GM12892 (cell line): ENCODE measurements at regions not wholly inside any gene's neighbourhood (a gene's known extent, or its start where the extent isn't known, plus 50 kb on each side); places are given as distances from the start of the nearest gene placed in this dataset.

Experiments
- DNase-seq: peaks from one replicate; pipeline ENCODE4 v3.0.0; 2011; ENCODE audit not compliant: insufficient read length
- FAIRE-seq: peaks from 2 replicates; lab custom pipeline; 2011; peaks lifted over from hg19 to GRCh38; lab: Jason Lieb, UNC
- POLR2A ChIP-seq: IDR thresholded peaks from 2 replicates; pipeline ENCODE4 v1.6.1; 2011; ENCODE audit warnings: low read depth, low read length, control low read depth
- POLR2AphosphoS5 ChIP-seq: IDR thresholded peaks from 2 replicates; pipeline ENCODE4 v1.6.1; 2011; ENCODE audit warnings: low read depth, low read length, control low read depth
- TAF1 ChIP-seq: IDR thresholded peaks from 2 replicates; pipeline ENCODE4 v1.6.1; 2011; ENCODE audit warnings: low read depth, mild to moderate bottlenecking, control low read depth, low read length, borderline replicate concordance

GRCh38 chr6:14439419-14439818, 321.8 kb downstream of the CD83 start:
- no peak for TF ChIP-seq TAF1
- no peak for TF ChIP-seq POLR2A
- TF ChIP-seq POLR2AphosphoS5: no peak
- DNase-seq (no peak), FAIRE-seq (no peak)

GRCh38 chr6:14440215-14440910, 322.8 kb downstream of the CD83 start:
- no peak for TF ChIP-seq POLR2A
- no peak for TF ChIP-seq TAF1
- TF ChIP-seq POLR2AphosphoS5: no peak
- no peak for FAIRE-seq
- DNase-seq: no peak

GRCh38 chr6:14440940-14441781, 323.6 kb downstream of the CD83 start:
- no peak for FAIRE-seq
- DNase-seq: no peak
- TF ChIP-seq TAF1 (no peak), POLR2AphosphoS5 (no peak), POLR2A (no peak)

- FAIRE-seq: no peak
Measured at GRCh38 chr6:14442242-14442641, 324.7 kb downstream of the CD83 start.

GRCh38 chr6:14443629-14444268, 326.2 kb downstream of the CD83 start:
- TF ChIP-seq POLR2AphosphoS5: no peak
- TF ChIP-seq POLR2A: no peak
- no peak for TF ChIP-seq TAF1
- DNase-seq: no peak
- no peak for FAIRE-seq

More at GRCh38 chr6:14442242-14442641, 324.7 kb downstream of the CD83 start:
- DNase-seq: no peak
- TF ChIP-seq POLR2A: no peak
- TF ChIP-seq POLR2AphosphoS5: no peak

GRCh38 chr6:14444295-14444972, 326.9 kb downstream of the CD83 start:
- TF ChIP-seq POLR2AphosphoS5: no peak
- TF ChIP-seq TAF1: no peak
- no peak for TF ChIP-seq POLR2A
- DNase-seq: no peak
- FAIRE-seq: no peak

- DNase-seq: no peak
- TF ChIP-seq POLR2A (no peak), POLR2AphosphoS5 (no peak)
- no peak for FAIRE-seq
Measured at GRCh38 chr6:14447240-14447639, 329.7 kb downstream of the CD83 start.

- TF ChIP-seq POLR2AphosphoS5 (no peak), TAF1 (no peak), POLR2A (no peak)
- DNase-seq (no peak), FAIRE-seq (no peak)
Measured at GRCh38 chr6:14448246-14448645, 330.7 kb downstream of the CD83 start.

- DNase-seq (no peak), FAIRE-seq (no peak)
- no peak for TF ChIP-seq TAF1
- no peak for TF ChIP-seq POLR2AphosphoS5
- no peak for TF ChIP-seq POLR2A
Measured at GRCh38 chr6:14450133-14450504, 332.5 kb downstream of the CD83 start.

- FAIRE-seq (no peak), DNase-seq (no peak)
- TF ChIP-seq POLR2A (no peak), TAF1 (no peak), POLR2AphosphoS5 (no peak)
Measured at GRCh38 chr6:14450578-14450977, 333.0 kb downstream of the CD83 start.

GRCh38 chr6:14451594-14452374, 334.2 kb downstream of the CD83 start:
- DNase-seq (no peak), FAIRE-seq (no peak)
- TF ChIP-seq POLR2AphosphoS5 (no peak), TAF1 (no peak), POLR2A (no peak)
